ENCODE measurements at regions not wholly inside any gene's neighbourhood (a gene's known extent, or its start where the extent isn't known, plus 50 kb on each side); places are given as distances from the start of the nearest gene placed in this dataset.
"Not testable (repeated sequence)": the region's sequence is repeated elsewhere in the genome, so short reads cannot be mapped to it uniquely, and the experiment has no call there.

- ChIA-PET CTCF (no interaction called here), POLR2A (no interaction called here)
- Histone ChIP-seq H3K27ac (ENCODE audit: low read depth, low read length) (no peak overlapping the region), H3K4me1 (ENCODE audit: control insufficient read depth in 2 of 2, insufficient read depth in 2 of 2, low read length in 2 of 2) (no peaks in the 10 kb centered on the region), H3K9me3 (ENCODE audit: control insufficient read depth in 2 of 3, low read length in 3 of 3) (no peaks in the 10 kb centered on the region), H3K36me3 (ENCODE audit: control insufficient read depth in 2 of 3, insufficient read depth in 3 of 3, low read length in 3 of 3) (no peaks in the 10 kb centered on the region), H3K27me3 (ENCODE audit: control insufficient read depth in 2 of 2, insufficient read depth in 2 of 2, low read length in 2 of 2) (no peaks in the 10 kb centered on the region), H3K4me3 (ENCODE audit: low read length) (no peak overlapping the region)
- intact Hi-C loops (cut with micrococcal nuclease), result no loop called here
- Mint-ChIP-seq H3K9me3 (peaks cover 0 to 11% (median under 1%) of the 10 kb centered on the region in 11 donors), H3K27me3 (peaks cover 0 to 2% (median 0%) of the 10 kb centered on the region in 5 donors), H3K36me3 (peaks cover 0 to 21% (median 16%) of the 10 kb centered on the region in 5 donors), H3K27ac (no peak overlapping the region), H3K4me1 (peaks cover 0 to 3% (median 0%) of the 10 kb centered on the region in 7 donors), H3K4me3 (no peak overlapping the region)
- DNase-seq (no peak), ATAC-seq (no peak)
Observed at GRCh38 chr21:28592205-28592865, 400.3 kb downstream of the LTN1 start.

GRCh38 chr21:28590676-28591075, 402.0 kb downstream of the LTN1 start:
- CTCF ChIA-PET, result no interaction called here

GRCh38 chr21:28590026-28590425, 402.7 kb downstream of the LTN1 start:
- H3K4me3 Mint-ChIP-seq, result no peak overlapping the region
- Histone ChIP-seq H3K27me3 (ENCODE audit: control insufficient read depth in 2 of 2, insufficient read depth in 2 of 2, low read length in 2 of 2) (no peaks in the 10 kb centered on the region), H3K4me3 (ENCODE audit: low read length) (no peak overlapping the region), H3K27ac (ENCODE audit: low read depth, low read length) (no peak overlapping the region), H3K36me3 (ENCODE audit: control insufficient read depth in 2 of 3, insufficient read depth in 3 of 3, low read length in 3 of 3) (no peaks in the 10 kb centered on the region), H3K4me1 (ENCODE audit: control insufficient read depth in 2 of 2, insufficient read depth in 2 of 2, low read length in 2 of 2) (no peaks in the 10 kb centered on the region), H3K9me3 (ENCODE audit: control insufficient read depth in 2 of 3, low read length in 3 of 3) (no peaks in the 10 kb centered on the region)
- DNase-seq, result no peak
- ATAC-seq, result no peak
- CTCF ChIA-PET, result no interaction called here
- peaks cover 0 to 26% (median 20%) of the 10 kb centered on the region in 5 donors for H3K36me3 Mint-ChIP-seq
- H3K4me1 Mint-ChIP-seq, result peaks cover 0 to 3% (median 0%) of the 10 kb centered on the region in 7 donors
- intact Hi-C loops (cut with micrococcal nuclease), result no loop called here
- POLR2A ChIA-PET, result interaction anchor here (0.6 kb wide), 1 partner anchor 14 kb away, joined by 3 read pairs; no protein-coding TSS in a partner anchor
- peaks cover 0 to 2% (median 0%) of the 10 kb centered on the region in 5 donors for H3K27me3 Mint-ChIP-seq
- no peak overlapping the region for H3K27ac Mint-ChIP-seq
- H3K9me3 Mint-ChIP-seq, result peaks cover 0 to 14% (median 3%) of the 10 kb centered on the region in 11 donors

More at GRCh38 chr21:28590676-28591075, 402.0 kb downstream of the LTN1 start:
- POLR2A ChIA-PET, result no interaction called here
- ATAC-seq, result no peak
- Mint-ChIP-seq H3K27ac (no peak overlapping the region), H3K4me3 (no peak overlapping the region), H3K36me3 (peaks cover 0 to 21% (median 14%) of the 10 kb centered on the region in 5 donors), H3K4me1 (peaks cover 0 to 3% (median 0%) of the 10 kb centered on the region in 7 donors), H3K27me3 (peaks cover 0 to 2% (median 0%) of the 10 kb centered on the region in 5 donors), H3K9me3 (peaks cover 0 to 10% (median 3%) of the 10 kb centered on the region in 11 donors)
- Histone ChIP-seq H3K36me3 (ENCODE audit: control insufficient read depth in 2 of 3, insufficient read depth in 3 of 3, low read length in 3 of 3) (no peaks in the 10 kb centered on the region), H3K4me3 (ENCODE audit: low read length) (no peak overlapping the region), H3K9me3 (ENCODE audit: control insufficient read depth in 2 of 3, low read length in 3 of 3) (no peaks in the 10 kb centered on the region), H3K27ac (ENCODE audit: low read depth, low read length) (no peak overlapping the region), H3K4me1 (ENCODE audit: control insufficient read depth in 2 of 2, insufficient read depth in 2 of 2, low read length in 2 of 2) (no peaks in the 10 kb centered on the region), H3K27me3 (ENCODE audit: control insufficient read depth in 2 of 2, insufficient read depth in 2 of 2, low read length in 2 of 2) (no peaks in the 10 kb centered on the region)
- intact Hi-C loops (cut with micrococcal nuclease), result no loop called here
- no peak for DNase-seq

GRCh38 chr21:28588997-28589396, 403.7 kb downstream of the LTN1 start:
- no peaks in the 10 kb centered on the region for H3K9me3 ChIP-seq (ENCODE audit: control insufficient read depth in 2 of 3, low read length in 3 of 3)
- peaks cover 0 to 2% (median 0%) of the 10 kb centered on the region in 5 donors for H3K27me3 Mint-ChIP-seq
- H3K27me3 ChIP-seq (ENCODE audit: control insufficient read depth in 2 of 2, insufficient read depth in 2 of 2, low read length in 2 of 2), result no peaks in the 10 kb centered on the region
- H3K4me1 Mint-ChIP-seq, result peaks cover 0 to 6% (median 0%) of the 10 kb centered on the region in 7 donors
- no peak for ATAC-seq
- H3K27ac Mint-ChIP-seq, result no peak overlapping the region
- peaks cover 0 to 31% (median 24%) of the 10 kb centered on the region in 5 donors for H3K36me3 Mint-ChIP-seq
- no peak overlapping the region for H3K27ac ChIP-seq (ENCODE audit: low read depth, low read length)
- H3K4me3 Mint-ChIP-seq, result no peak overlapping the region
- ChIA-PET POLR2A (no interaction called here), CTCF (no interaction called here)
- H3K4me3 ChIP-seq (ENCODE audit: low read length), result no peak overlapping the region
- intact Hi-C loops (cut with micrococcal nuclease), result no loop called here
- H3K4me1 ChIP-seq (ENCODE audit: control insufficient read depth in 2 of 2, insufficient read depth in 2 of 2, low read length in 2 of 2), result no peaks in the 10 kb centered on the region
- H3K9me3 Mint-ChIP-seq, result peaks cover 0 to 14% (median 3%) of the 10 kb centered on the region in 11 donors
- no peak for DNase-seq
- no peaks in the 10 kb centered on the region for H3K36me3 ChIP-seq (ENCODE audit: control insufficient read depth in 2 of 3, insufficient read depth in 3 of 3, low read length in 3 of 3)

- CTCF ChIA-PET, result no interaction called here
- no peaks in the 10 kb centered on the region for H3K27me3 ChIP-seq (ENCODE audit: control insufficient read depth in 2 of 2, insufficient read depth in 2 of 2, low read length in 2 of 2)
- Mint-ChIP-seq H3K27ac (no peak overlapping the region), H3K4me1 (peaks cover 0 to 6% (median 0%) of the 10 kb centered on the region in 7 donors), H3K4me3 (no peak overlapping the region), H3K27me3 (peaks cover 0 to 2% (median 0%) of the 10 kb centered on the region in 5 donors), H3K9me3 (peaks cover 0 to 14% (median 3%) of the 10 kb centered on the region in 11 donors), H3K36me3 (peaks cover 0 to 31% (median 24%) of the 10 kb centered on the region in 5 donors)
- POLR2A ChIA-PET, result no interaction called here
- H3K36me3 ChIP-seq (ENCODE audit: control insufficient read depth in 2 of 3, insufficient read depth in 3 of 3, low read length in 3 of 3), result no peaks in the 10 kb centered on the region
- no peaks in the 10 kb centered on the region for H3K4me1 ChIP-seq (ENCODE audit: control insufficient read depth in 2 of 2, insufficient read depth in 2 of 2, low read length in 2 of 2)
- no peak overlapping the region for H3K4me3 ChIP-seq (ENCODE audit: low read length)
- no peak for ATAC-seq
- intact Hi-C loops (cut with micrococcal nuclease), result no loop called here
- H3K27ac ChIP-seq (ENCODE audit: low read depth, low read length), result no peak overlapping the region
- H3K9me3 ChIP-seq (ENCODE audit: control insufficient read depth in 2 of 3, low read length in 3 of 3), result no peaks in the 10 kb centered on the region
- no peak for DNase-seq
Observed at GRCh38 chr21:28587748-28588147, 404.9 kb downstream of the LTN1 start.

GRCh38 chr21:28581976-28582375, 410.7 kb downstream of the LTN1 start:
- CTCF ChIA-PET, result no interaction called here
- H3K27ac Mint-ChIP-seq, result no peak overlapping the region
- POLR2A ChIA-PET, result interaction anchor here (0.6 kb wide), 1 partner anchor 66 kb away, joined by 3 read pairs; no protein-coding TSS in a partner anchor

GRCh38 chr21:28581311-28581731, 411.4 kb downstream of the LTN1 start:
- H3K36me3 ChIP-seq (ENCODE audit: control insufficient read depth in 2 of 3, insufficient read depth in 3 of 3, low read length in 3 of 3); H3K27ac ChIP-seq (ENCODE audit: low read depth, low read length); CTCF ChIA-PET; H3K27me3 Mint-ChIP-seq; H3K4me3 ChIP-seq (ENCODE audit: low read length); H3K4me3 Mint-ChIP-seq; H3K4me1 ChIP-seq (ENCODE audit: control insufficient read depth in 2 of 2, insufficient read depth in 2 of 2, low read length in 2 of 2); intact Hi-C loops (cut with micrococcal nuclease); DNase-seq; H3K27me3 ChIP-seq (ENCODE audit: control insufficient read depth in 2 of 2, insufficient read depth in 2 of 2, low read length in 2 of 2); H3K9me3 ChIP-seq (ENCODE audit: control insufficient read depth in 2 of 3, low read length in 3 of 3); H3K27ac Mint-ChIP-seq; H3K4me1 Mint-ChIP-seq; ATAC-seq: not testable (repeated sequence)
- peaks cover 5 to 43% (median 32%) of the 10 kb centered on the region in 5 donors for H3K36me3 Mint-ChIP-seq
- POLR2A ChIA-PET, result interaction anchor here (0.6 kb wide), 1 partner anchor 65 kb away, joined by 3 read pairs; no protein-coding TSS in a partner anchor
- peaks cover 0 to 18% (median 3%) of the 10 kb centered on the region in 11 donors for H3K9me3 Mint-ChIP-seq

More at GRCh38 chr21:28581976-28582375, 410.7 kb downstream of the LTN1 start:
- no peaks in the 10 kb centered on the region for H3K9me3 ChIP-seq (ENCODE audit: control insufficient read depth in 2 of 3, low read length in 3 of 3)
- no peaks in the 10 kb centered on the region for H3K36me3 ChIP-seq (ENCODE audit: control insufficient read depth in 2 of 3, insufficient read depth in 3 of 3, low read length in 3 of 3)
- H3K9me3 Mint-ChIP-seq, result peaks cover 0 to 20% (median 3%) of the 10 kb centered on the region in 11 donors
- DNase-seq (no peak), ATAC-seq (no peak)
- no peak overlapping the region for H3K27ac ChIP-seq (ENCODE audit: low read depth, low read length)
- H3K4me3 ChIP-seq (ENCODE audit: low read length), result no peak overlapping the region
- intact Hi-C loops (cut with micrococcal nuclease), result no loop called here
- no peaks in the 10 kb centered on the region for H3K4me1 ChIP-seq (ENCODE audit: control insufficient read depth in 2 of 2, insufficient read depth in 2 of 2, low read length in 2 of 2)
- no peaks in the 10 kb centered on the region for H3K27me3 ChIP-seq (ENCODE audit: control insufficient read depth in 2 of 2, insufficient read depth in 2 of 2, low read length in 2 of 2)
- peaks cover 0 to 3% (median 0%) of the 10 kb centered on the region in 7 donors for H3K4me1 Mint-ChIP-seq
- H3K27me3 Mint-ChIP-seq, result no peaks in the 10 kb centered on the region
- no peak overlapping the region for H3K4me3 Mint-ChIP-seq
- peaks cover 4 to 37% (median 32%) of the 10 kb centered on the region in 5 donors for H3K36me3 Mint-ChIP-seq
